HEK293 (cell line): ENCODE measurements at regions not wholly inside any gene's neighbourhood (a gene's known extent, or its start where the extent isn't known, plus 50 kb on each side); places are given as distances from the start of the nearest gene placed in this dataset.

Experiments used
- CTCF ChIA-PET: fragments of 350-600 bp; formaldehyde crosslinking; extraction: SDS; loops from one replicate; lab custom pipeline; 2021; ENCODE audit warnings: antibody characterized with exemption; lab: Yijun Ruan, JAX
- POLR2A ChIA-PET: fragments of 300-600 bp; formaldehyde crosslinking; extraction: SDS; loops from one replicate; lab custom pipeline; 2020; ENCODE audit warnings: antibody characterized with exemption, inconsistent platforms; lab: Yijun Ruan, JAX
- H3K27ac ChIP-seq: fragments of 200-500 bp; sonication (Bioruptor generic); 2 replicates; pipeline ENCODE4 v1.5.1; 2014; ENCODE audit warnings: low read depth, low read length, control low read depth, inconsistent platforms; ENCODE audit errors: extremely low read depth
- H3K36me3 ChIP-seq, 2 experiments: fragments of 200-500 bp in 1 of 2; sonication (Bioruptor generic) in 1 of 2; 1 replicate in 1 of 2; 2 replicates in 1 of 2; pipeline ENCODE4 v1.5.1; 2014 to 2017; ENCODE audit warnings: inconsistent platforms in 2 of 2, low read length in 2 of 2; ENCODE audit not compliant: control insufficient read depth in 2 of 2, insufficient read depth in 1 of 2
- H3K4me1 ChIP-seq: fragments of 200-500 bp; sonication (Bioruptor generic); 2 replicates; pipeline ENCODE4 v1.5.1; 2014; ENCODE audit warnings: mild to moderate bottlenecking, low read length, inconsistent platforms; ENCODE audit not compliant: control insufficient read depth, insufficient read depth
- H3K4me3 ChIP-seq: 2 replicates; pipeline ENCODE4 v1.5.1; 2011; ENCODE audit warnings: low read depth, mild to moderate bottlenecking, control low read depth, low read length, moderate library complexity
- H3K9me3 ChIP-seq: fragments of 200-500 bp; sonication (Bioruptor generic); 2 replicates; pipeline ENCODE4 v1.5.1; 2014; ENCODE audit warnings: low read depth, low read length, inconsistent platforms; ENCODE audit not compliant: control insufficient read depth, insufficient read depth
- GFI1B ChIP-seq: fragments of 450-650 bp; formaldehyde crosslinking; IDR thresholded peaks from 2 replicates; pipeline ENCODE4 v1.5.1; 2016; ENCODE audit warnings: missing biosample characterization, missing genetic modification characterization
- MYNN ChIP-seq: fragments of 450-650 bp; formaldehyde crosslinking; IDR thresholded peaks from 2 replicates; pipeline ENCODE4 v1.5.1; 2016; ENCODE audit warnings: missing biosample characterization, missing genetic modification characterization, borderline replicate concordance
- OSR2 ChIP-seq: fragments of 450-650 bp; formaldehyde crosslinking; IDR thresholded peaks from 2 replicates; pipeline ENCODE4 v1.5.1; 2016; ENCODE audit warnings: missing biosample characterization, missing genetic modification characterization
- SP7 ChIP-seq: fragments of 450-650 bp; formaldehyde crosslinking; IDR thresholded peaks from 2 replicates; pipeline ENCODE4 v1.5.1; 2016; ENCODE audit warnings: missing biosample characterization, missing genetic modification characterization
- YY1 ChIP-seq: fragments of 450-650 bp; formaldehyde crosslinking; IDR thresholded peaks from 2 replicates; pipeline ENCODE4 v1.5.1; 2018; ENCODE audit warnings: missing biosample characterization, missing genetic modification characterization
- ZBTB48 ChIP-seq: fragments of 450-650 bp; formaldehyde crosslinking; IDR thresholded peaks from 2 replicates; pipeline ENCODE4 v1.5.1; 2016; ENCODE audit warnings: missing biosample characterization, missing genetic modification characterization
- ZFP41 ChIP-seq: fragments of 450-650 bp; formaldehyde crosslinking; IDR thresholded peaks from 2 replicates; pipeline ENCODE4 v1.5.1; 2016; ENCODE audit warnings: missing biosample characterization, missing genetic modification characterization, borderline replicate concordance
- ZIC2 ChIP-seq: fragments of 450-650 bp; formaldehyde crosslinking; IDR thresholded peaks from 2 replicates; pipeline ENCODE4 v1.5.1; 2016; ENCODE audit warnings: missing biosample characterization, missing genetic modification characterization
- ZNF266 ChIP-seq: fragments of 450-650 bp; formaldehyde crosslinking; IDR thresholded peaks from 2 replicates; pipeline ENCODE4 v1.5.1; 2016; ENCODE audit warnings: missing biosample characterization, missing genetic modification characterization, low read depth
- ZNF274 ChIP-seq, 2 experiments: fragments of 200-500 bp in 1 of 2; fragments of 450-650 bp in 1 of 2; sonication (Bioruptor generic) in 1 of 2; formaldehyde crosslinking in 1 of 2; IDR thresholded peaks; 2 replicates each; pipeline versions ENCODE4 v1.5.1 to v1.6.1; 2014 to 2016; ENCODE audit warnings: borderline replicate concordance in 1 of 2, inconsistent platforms in 1 of 2, low read length in 1 of 2, missing biosample characterization in 1 of 2, missing genetic modification characterization in 1 of 2
- ZNF404 ChIP-seq: fragments of 450-650 bp; formaldehyde crosslinking; IDR thresholded peaks from 2 replicates; pipeline ENCODE4 v1.5.1; 2017; ENCODE audit warnings: missing biosample characterization, missing genetic modification characterization
- ZNF426 ChIP-seq: fragments of 450-650 bp; formaldehyde crosslinking; IDR thresholded peaks from 2 replicates; pipeline ENCODE4 v1.5.1; 2017; ENCODE audit warnings: missing biosample characterization, missing genetic modification characterization, mild to moderate bottlenecking, inconsistent platforms, moderate library complexity
- ZNF529 ChIP-seq: fragments of 450-650 bp; formaldehyde crosslinking; IDR thresholded peaks from 2 replicates; pipeline ENCODE4 v1.5.1; 2017; ENCODE audit warnings: missing genetic modification characterization, missing biosample characterization; ENCODE audit not compliant: insufficient replicate concordance
- ZNF610 ChIP-seq: fragments of 450-650 bp; formaldehyde crosslinking; IDR thresholded peaks from 2 replicates; pipeline ENCODE4 v1.5.1; 2016; ENCODE audit warnings: missing biosample characterization, missing genetic modification characterization, borderline replicate concordance
- ZNF623 ChIP-seq: fragments of 450-650 bp; formaldehyde crosslinking; IDR thresholded peaks from 2 replicates; pipeline ENCODE4 v1.5.1; 2016; ENCODE audit warnings: missing biosample characterization, missing genetic modification characterization
- ZNF791 ChIP-seq: fragments of 450-650 bp; formaldehyde crosslinking; IDR thresholded peaks from 2 replicates; pipeline ENCODE4 v1.5.1; 2016; ENCODE audit warnings: missing biosample characterization, missing genetic modification characterization
- TF ChIP-seq, protein P1 (sequence below): fragments of 450-650 bp; formaldehyde crosslinking; IDR thresholded peaks from 2 replicates; pipeline ENCODE4; 2016; ENCODE audit warnings: missing biosample characterization, missing genetic modification characterization
- TF ChIP-seq, protein P2 (sequence below): fragments of 450-650 bp; formaldehyde crosslinking; IDR thresholded peaks from 2 replicates; pipeline ENCODE4 v1.5.1; 2016; ENCODE audit warnings: missing biosample characterization, missing genetic modification characterization
- TF ChIP-seq, protein P3 (sequence below): fragments of 450-650 bp; formaldehyde crosslinking; IDR thresholded peaks from 2 replicates; pipeline ENCODE4 v1.5.0; 2017; ENCODE audit warnings: missing biosample characterization, missing genetic modification characterization, borderline replicate concordance
- TF ChIP-seq, protein P4 (sequence below): fragments of 450-650 bp; formaldehyde crosslinking; IDR thresholded peaks from 2 replicates; pipeline ENCODE4 v1.5.1; 2016; ENCODE audit warnings: missing biosample characterization, missing genetic modification characterization
- TF ChIP-seq, protein P5 (sequence below): fragments of 450-650 bp; formaldehyde crosslinking; IDR thresholded peaks from 2 replicates; pipeline ENCODE4 v1.5.1; 2016; ENCODE audit warnings: missing biosample characterization, missing genetic modification characterization
- TF ChIP-seq, protein P6 (sequence below): fragments of 450-650 bp; formaldehyde crosslinking; IDR thresholded peaks from 2 replicates; pipeline ENCODE4 v1.5.1; 2016; ENCODE audit warnings: missing biosample characterization, missing genetic modification characterization
- TF ChIP-seq, protein P7 (sequence below): fragments of 450-650 bp; formaldehyde crosslinking; IDR thresholded peaks from 2 replicates; pipeline ENCODE4 v1.5.1; 2016; ENCODE audit warnings: missing biosample characterization, missing genetic modification characterization, low read depth

DNA sequence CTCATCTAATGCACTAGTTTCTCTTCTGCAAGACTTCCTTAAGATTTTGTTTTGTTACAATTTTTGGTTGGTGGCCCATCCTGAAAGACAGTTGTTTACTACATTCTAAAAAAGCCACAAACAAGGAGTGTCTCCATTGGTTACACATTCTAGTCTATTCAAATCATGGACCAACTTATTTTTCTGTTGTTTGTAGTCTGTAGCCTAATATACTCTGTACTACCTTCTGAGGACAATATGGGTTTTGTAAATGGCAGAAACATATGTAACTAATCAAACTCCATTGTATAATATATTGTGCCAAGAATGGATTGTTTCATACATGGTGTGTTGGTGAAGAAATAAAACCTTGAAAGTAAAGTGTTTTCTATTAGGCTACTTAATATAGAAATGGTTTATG lies 79.5 kb upstream of the DHX40 start:
- Histone ChIP-seq H3K9me3 (no peaks in the 10 kb centered on the region), H3K27ac (no peak overlapping the region), H3K4me3 (no peak overlapping the region), H3K4me1 (no peaks in the 10 kb centered on the region)
- TF ChIP-seq ZNF791 (tag by site-specific recombination), result no peak
- TF ChIP-seq, protein P1, sequence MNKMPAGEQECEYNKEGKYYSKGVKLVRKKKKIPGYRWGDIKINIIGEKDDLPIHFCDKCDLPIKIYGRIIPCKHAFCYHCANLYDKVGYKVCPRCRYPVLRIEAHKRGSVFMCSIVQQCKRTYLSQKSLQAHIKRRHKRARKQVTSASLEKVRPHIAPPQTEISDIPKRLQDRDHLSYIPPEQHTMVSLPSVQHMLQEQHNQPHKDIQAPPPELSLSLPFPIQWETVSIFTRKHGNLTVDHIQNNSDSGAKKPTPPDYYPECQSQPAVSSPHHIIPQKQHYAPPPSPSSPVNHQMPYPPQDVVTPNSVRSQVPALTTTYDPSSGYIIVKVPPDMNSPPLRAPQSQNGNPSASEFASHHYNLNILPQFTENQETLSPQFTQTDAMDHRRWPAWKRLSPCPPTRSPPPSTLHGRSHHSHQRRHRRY (tag by site-specific recombination), result no peak
- no peak for TF ChIP-seq ZFP41 (tag by site-specific recombination)
- TF ChIP-seq ZNF404 (tag by site-specific recombination), result no peak
- TF ChIP-seq GFI1B (tag by site-specific recombination), result no peak
- TF ChIP-seq ZNF610 (tag by site-specific recombination), result no peak
- TF ChIP-seq OSR2 (tag by site-specific recombination), result no peak
- TF ChIP-seq MYNN (tag by site-specific recombination), result no peak
- TF ChIP-seq, protein P2, sequence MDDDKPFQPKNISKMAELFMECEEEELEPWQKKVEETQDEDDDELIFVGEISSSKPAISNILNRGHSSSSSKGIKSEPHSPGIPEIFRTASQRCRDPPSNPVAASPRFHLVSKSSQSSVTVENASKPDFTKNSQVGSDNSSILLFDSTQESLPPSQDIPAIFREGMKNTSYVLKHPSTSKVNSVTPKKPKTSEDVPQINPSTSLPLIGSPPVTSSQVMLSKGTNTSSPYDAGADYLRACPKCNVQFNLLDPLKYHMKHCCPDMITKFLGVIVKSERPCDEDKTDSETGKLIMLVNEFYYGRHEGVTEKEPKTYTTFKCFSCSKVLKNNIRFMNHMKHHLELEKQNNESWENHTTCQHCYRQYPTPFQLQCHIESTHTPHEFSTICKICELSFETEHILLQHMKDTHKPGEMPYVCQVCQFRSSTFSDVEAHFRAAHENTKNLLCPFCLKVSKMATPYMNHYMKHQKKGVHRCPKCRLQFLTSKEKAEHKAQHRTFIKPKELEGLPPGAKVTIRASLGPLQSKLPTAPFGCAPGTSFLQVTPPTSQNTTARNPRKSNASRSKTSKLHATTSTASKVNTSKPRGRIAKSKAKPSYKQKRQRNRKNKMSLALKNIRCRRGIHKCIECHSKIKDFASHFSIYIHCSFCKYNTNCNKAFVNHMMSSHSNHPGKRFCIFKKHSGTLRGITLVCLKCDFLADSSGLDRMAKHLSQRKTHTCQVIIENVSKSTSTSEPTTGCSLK, result no peak
- no peak for TF ChIP-seq ZIC2
- TF ChIP-seq, protein P3, sequence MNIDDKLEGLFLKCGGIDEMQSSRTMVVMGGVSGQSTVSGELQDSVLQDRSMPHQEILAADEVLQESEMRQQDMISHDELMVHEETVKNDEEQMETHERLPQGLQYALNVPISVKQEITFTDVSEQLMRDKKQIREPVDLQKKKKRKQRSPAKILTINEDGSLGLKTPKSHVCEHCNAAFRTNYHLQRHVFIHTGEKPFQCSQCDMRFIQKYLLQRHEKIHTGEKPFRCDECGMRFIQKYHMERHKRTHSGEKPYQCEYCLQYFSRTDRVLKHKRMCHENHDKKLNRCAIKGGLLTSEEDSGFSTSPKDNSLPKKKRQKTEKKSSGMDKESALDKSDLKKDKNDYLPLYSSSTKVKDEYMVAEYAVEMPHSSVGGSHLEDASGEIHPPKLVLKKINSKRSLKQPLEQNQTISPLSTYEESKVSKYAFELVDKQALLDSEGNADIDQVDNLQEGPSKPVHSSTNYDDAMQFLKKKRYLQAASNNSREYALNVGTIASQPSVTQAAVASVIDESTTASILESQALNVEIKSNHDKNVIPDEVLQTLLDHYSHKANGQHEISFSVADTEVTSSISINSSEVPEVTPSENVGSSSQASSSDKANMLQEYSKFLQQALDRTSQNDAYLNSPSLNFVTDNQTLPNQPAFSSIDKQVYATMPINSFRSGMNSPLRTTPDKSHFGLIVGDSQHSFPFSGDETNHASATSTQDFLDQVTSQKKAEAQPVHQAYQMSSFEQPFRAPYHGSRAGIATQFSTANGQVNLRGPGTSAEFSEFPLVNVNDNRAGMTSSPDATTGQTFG (tag by site-specific recombination), result no peak
- no peak for TF ChIP-seq ZNF426 (tag by site-specific recombination)
- TF ChIP-seq YY1 (tag by site-specific recombination), result no peak
- TF ChIP-seq ZNF623, result no peak
- no peak for TF ChIP-seq ZNF274 (IDR thresholded peaks at IDR 0.05; ENCODE audit: low read length)
- no peak for TF ChIP-seq ZNF274 (tag by site-specific recombination; IDR thresholded peaks at IDR 0.05; ENCODE audit: borderline replicate concordance)
- TF ChIP-seq, protein P4, sequence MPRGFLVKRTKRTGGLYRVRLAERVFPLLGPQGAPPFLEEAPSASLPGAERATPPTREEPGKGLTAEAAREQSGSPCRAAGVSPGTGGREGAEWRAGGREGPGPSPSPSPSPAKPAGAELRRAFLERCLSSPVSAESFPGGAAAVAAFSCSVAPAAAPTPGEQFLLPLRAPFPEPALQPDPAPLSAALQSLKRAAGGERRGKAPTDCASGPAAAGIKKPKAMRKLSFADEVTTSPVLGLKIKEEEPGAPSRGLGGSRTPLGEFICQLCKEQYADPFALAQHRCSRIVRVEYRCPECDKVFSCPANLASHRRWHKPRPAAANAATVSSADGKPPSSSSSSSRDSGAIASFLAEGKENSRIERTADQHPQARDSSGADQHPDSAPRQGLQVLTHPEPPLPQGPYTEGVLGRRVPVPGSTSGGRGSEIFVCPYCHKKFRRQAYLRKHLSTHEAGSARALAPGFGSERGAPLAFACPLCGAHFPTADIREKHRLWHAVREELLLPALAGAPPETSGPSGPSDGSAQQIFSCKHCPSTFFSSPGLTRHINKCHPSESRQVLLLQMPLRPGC, result no peak
- TF ChIP-seq, all 188 proteins: peak for 0
- ChIA-PET CTCF (no interaction called here), POLR2A (no interaction called here)
- H3K36me3 ChIP-seq, result no peaks in the 10 kb centered on the region

DNA sequence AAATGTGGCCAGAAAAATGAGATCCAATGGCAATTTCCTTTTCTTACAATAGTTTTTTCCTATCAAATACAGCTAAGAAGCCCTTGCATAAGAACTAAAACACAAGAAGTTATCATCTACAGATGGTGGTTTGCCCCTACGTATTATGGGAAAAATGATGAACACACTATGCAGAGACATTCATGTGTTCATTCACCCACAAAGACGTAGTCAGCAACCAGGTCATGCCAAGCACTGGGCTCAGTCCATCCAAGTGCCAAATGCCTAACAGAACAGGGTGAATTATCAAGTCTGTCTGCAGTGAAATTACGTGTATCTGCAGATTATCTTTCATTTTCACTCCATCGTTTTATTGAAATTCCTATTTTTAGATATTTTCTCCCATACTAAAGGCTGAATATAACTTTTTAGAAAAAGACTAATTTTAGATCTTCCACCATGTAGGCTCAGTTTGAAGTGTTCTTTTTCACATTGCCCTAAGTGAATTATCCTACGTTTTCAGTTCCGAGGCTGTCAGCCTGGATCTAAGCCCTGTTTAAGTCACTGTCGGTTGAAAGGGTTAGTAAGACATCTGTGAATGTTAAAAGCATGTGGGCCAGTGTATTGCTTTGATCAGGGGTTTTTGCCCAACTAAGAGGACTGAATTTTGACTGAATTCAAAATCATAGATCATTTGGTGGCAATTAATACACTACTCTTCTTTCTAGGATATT lies 78.1 kb upstream of the DHX40 start:
- H3K4me3 ChIP-seq, result no peak overlapping the region
- POLR2A ChIA-PET, result no interaction called here
- TF ChIP-seq ZNF529 (no peak), SP7 (tag by site-specific recombination) (no peak), ZBTB48 (tag by site-specific recombination) (no peak), ZNF266 (tag by site-specific recombination) (no peak), ZNF274 (IDR thresholded peaks at IDR 0.05; ENCODE audit: low read length) (no peak), ZNF274 (tag by site-specific recombination; IDR thresholded peaks at IDR 0.05; ENCODE audit: borderline replicate concordance) (no peak)
- TF ChIP-seq, protein P5, sequence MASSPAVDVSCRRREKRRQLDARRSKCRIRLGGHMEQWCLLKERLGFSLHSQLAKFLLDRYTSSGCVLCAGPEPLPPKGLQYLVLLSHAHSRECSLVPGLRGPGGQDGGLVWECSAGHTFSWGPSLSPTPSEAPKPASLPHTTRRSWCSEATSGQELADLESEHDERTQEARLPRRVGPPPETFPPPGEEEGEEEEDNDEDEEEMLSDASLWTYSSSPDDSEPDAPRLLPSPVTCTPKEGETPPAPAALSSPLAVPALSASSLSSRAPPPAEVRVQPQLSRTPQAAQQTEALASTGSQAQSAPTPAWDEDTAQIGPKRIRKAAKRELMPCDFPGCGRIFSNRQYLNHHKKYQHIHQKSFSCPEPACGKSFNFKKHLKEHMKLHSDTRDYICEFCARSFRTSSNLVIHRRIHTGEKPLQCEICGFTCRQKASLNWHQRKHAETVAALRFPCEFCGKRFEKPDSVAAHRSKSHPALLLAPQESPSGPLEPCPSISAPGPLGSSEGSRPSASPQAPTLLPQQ (tag by site-specific recombination), result no peak
- TF ChIP-seq, protein P6, sequence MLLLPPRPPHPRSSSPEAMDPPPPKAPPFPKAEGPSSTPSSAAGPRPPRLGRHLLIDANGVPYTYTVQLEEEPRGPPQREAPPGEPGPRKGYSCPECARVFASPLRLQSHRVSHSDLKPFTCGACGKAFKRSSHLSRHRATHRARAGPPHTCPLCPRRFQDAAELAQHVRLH (tag by site-specific recombination), result no peak
- TF ChIP-seq, protein P7, sequence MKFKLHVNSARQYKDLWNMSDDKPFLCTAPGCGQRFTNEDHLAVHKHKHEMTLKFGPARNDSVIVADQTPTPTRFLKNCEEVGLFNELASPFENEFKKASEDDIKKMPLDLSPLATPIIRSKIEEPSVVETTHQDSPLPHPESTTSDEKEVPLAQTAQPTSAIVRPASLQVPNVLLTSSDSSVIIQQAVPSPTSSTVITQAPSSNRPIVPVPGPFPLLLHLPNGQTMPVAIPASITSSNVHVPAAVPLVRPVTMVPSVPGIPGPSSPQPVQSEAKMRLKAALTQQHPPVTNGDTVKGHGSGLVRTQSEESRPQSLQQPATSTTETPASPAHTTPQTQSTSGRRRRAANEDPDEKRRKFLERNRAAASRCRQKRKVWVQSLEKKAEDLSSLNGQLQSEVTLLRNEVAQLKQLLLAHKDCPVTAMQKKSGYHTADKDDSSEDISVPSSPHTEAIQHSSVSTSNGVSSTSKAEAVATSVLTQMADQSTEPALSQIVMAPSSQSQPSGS (tag by site-specific recombination), result no peak

More for the DNA sequence above, 78.1 kb upstream of the DHX40 start:
- H3K9me3 ChIP-seq, result no peaks in the 10 kb centered on the region
- H3K27ac ChIP-seq, result no peak overlapping the region
- no peaks in the 10 kb centered on the region for H3K4me1 ChIP-seq
- H3K36me3 ChIP-seq, result no peaks in the 10 kb centered on the region
- CTCF ChIA-PET, result no interaction called here
